Stimulated activated CD4-positive, alpha-beta T cell treated with anti-CD3 and anti-CD28 coated beads, Interleukin-4, amount 100 ng/mL, for 1 hour (primary cell): ENCODE measurements at regions not wholly inside any gene's neighbourhood (a gene's known extent, or its start where the extent isn't known, plus 50 kb on each side); places are given as distances from the start of the nearest gene placed in this dataset.
"Not testable (repeated sequence)": the region's sequence is repeated elsewhere in the genome, so short reads cannot be mapped to it uniquely, and the experiment has no call there.

Experiments
- DNase-seq: peaks from one replicate; pipeline ENCODE4 v3.0.0-alpha.2; 2020

GRCh38 chr14:97031530-97031929 is 234.3 kb downstream of the VRK1 start:
- no peak for DNase-seq

- DNase-seq = no peak
Observed at GRCh38 chr14:97033556-97034081, 236.4 kb downstream of the VRK1 start.

DNA sequence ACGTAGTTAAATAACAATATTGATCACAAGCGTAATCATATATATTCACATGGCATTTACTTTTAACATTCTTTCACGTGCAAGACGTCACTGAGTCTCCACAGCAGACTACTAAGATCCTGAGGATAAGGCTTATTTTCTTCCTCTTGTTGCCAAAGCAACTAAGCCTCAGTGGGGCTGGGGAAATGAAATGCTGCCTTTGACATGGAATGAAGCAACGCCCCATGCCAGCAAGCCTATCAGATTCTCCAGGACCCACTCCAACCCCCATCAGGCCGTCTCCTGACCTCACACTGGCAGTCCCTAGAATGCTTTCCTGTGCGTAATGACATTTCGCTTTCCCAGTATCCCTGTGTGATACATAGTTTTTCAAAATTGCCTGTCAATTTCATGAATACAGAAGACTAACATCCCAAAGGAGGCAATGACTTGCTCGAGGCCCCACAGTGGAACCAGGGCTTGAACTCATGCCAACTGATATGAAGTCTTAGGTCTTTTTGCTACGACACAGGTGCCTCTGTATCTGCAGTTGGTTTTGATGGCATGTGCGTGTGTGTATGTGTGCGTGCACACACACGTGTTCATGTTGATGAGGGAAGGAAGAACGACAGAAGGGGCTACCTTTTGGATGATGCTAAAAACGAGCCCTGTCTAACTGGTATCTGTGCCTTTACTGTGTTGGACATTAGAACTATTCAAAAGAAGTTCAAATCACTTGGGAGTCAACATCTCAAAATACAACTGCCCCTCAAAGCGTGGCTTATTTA is 239.1 kb downstream of the VRK1 start:
- no peak for DNase-seq

DNA sequence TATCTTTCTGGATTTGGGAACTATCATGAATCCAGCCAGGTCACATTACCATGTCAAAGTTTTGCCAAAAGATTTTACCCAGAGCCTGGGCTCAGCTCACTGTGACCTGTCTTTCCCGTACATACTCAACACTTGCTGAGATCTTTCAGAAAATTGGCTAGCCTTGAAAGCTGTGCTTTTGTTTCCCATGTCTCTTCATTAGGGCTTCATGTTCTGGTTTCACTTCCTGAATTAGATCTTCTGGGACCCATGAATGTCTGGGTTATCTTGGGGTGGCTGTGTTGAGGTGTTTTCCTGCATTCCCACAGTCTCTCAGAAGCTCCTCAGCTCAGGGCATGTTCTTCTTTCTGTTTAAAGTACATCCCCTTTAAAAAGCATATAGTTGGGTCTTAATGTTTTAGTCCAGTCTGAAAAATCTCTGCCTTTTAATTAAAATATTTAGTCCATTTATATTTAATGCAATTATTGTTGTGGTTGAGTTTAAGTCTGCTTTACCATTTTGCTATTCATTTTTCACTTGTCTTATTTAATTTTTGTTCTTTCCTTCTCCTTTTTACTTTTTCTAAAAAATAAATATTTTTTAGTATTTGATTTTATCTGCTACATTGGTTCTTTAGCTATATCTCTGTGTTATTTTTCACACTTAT is 242.7 kb downstream of the VRK1 start:
- no peak for DNase-seq

GRCh38 chr14:97046967-97047366 is 249.8 kb downstream of the VRK1 start:
- DNase-seq = no peak

- no peak for DNase-seq
Observed at GRCh38 chr14:97052001-97052400, 254.8 kb downstream of the VRK1 start.

- no peak for DNase-seq
Observed at GRCh38 chr14:97053941-97054340, 256.8 kb downstream of the VRK1 start.

DNA sequence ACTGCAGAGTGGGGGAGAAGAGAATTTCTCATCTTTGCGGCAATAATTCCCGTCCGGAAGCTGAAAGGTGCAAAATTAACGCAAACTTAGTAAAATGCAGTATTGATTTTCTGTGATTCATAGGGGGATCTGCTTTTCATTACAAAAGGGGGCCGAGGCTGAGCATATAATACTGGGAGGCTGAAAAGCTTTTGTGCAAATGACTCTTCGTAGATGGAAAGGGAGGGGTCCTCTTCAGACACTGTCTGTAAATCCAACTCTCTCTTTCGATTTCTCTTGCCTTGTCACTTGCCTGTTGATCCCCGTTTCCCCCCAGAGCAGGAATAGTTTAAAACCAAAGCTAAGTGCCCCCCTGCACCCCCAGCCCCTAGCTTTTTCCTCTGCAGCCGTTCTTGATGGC is 258.2 kb downstream of the VRK1 start:
- no peak for DNase-seq

- no peak for DNase-seq
Observed at GRCh38 chr14:97056086-97056485, 258.9 kb downstream of the VRK1 start.

DNA sequence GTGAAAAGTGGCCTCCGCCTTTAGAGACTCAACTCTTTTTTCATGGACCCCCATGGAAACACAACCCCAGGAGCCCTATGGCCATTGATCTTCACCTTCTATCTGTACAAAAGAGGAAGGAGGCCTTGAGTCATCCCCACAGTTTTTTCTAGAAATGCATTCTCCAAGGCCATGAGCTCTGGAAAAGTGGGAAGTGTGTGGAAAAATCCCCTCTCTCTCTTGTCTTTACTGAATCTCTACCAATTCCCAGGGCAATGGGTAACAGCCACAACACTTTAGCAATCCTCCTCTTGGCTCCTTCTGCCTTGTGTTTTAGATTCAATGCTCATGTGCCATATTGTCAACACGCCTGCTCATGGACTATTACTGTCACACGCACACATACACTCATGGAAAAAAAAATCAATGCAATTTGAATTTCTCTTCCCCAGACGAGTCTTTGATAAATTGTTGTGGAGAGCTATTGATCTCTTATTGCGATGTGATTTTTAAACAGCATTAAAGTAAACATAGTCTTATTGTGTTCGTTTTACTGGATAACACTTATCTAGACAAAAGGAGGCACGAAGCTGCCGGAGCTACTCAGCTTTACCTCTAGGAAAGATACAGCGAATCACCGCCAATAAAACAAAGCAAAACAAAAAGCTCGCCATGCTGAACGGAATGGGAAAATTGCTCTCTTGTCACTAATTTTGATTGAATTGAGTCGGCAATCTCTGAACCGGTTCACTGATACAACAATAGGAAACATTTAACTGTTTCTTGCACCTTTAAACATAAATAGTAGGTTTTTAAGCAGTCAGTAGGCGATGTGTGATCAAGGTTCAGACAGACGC is 260.3 kb downstream of the VRK1 start:
- DNase-seq = no peak

GRCh38 chr14:97058074-97058467 is 260.9 kb downstream of the VRK1 start:
- no peak for DNase-seq

GRCh38 chr14:97058589-97058988 is 261.4 kb downstream of the VRK1 start:
- DNase-seq = no peak

- no peak for DNase-seq
Observed at GRCh38 chr14:97061198-97061597, 264.0 kb downstream of the VRK1 start.

GRCh38 chr14:97061714-97062113 is 264.5 kb downstream of the VRK1 start:
- no peak for DNase-seq

- no peak for DNase-seq
Observed at GRCh38 chr14:97065305-97066067, 268.3 kb downstream of the VRK1 start.

DNA sequence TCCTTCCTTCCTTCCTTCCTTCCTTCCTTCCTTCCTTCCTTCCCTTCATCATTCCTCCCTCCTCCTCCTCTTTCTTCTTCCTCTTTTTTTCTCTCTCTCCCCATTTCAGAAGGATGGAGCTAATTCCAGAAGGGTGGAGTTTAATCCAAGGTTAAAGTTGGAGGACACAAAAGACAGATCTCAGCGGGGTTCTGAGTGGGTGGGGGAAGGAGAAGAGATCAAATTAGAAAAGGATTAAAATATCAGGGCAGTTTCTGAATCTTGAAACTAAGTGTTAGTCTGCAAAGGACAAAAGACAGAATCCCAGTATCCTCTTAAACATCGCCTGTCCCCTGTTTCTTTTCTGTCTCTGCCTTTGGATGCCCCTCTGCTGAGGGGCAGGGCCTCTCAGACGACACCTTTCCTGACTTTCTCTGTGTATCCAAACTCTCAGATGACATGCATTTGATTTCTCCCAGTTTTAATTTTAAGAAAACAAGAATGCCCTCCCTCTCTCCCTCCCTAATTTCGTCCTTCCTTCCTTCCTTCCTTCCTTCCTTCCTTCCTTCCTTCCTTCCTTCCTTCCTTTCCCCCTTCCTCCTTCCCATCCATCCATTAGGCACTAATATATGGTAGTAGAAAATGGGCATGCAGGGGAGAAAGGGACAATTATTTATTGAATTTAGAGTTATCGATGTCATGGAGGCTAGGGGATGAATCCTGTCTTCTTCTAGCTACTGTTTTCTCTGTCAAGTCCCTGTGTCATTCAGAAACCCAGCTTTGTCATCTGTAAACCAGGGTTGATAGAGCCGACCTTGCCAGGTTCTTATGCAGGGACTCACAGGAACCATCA is 269.1 kb downstream of the VRK1 start:
- no peak for DNase-seq

DNA sequence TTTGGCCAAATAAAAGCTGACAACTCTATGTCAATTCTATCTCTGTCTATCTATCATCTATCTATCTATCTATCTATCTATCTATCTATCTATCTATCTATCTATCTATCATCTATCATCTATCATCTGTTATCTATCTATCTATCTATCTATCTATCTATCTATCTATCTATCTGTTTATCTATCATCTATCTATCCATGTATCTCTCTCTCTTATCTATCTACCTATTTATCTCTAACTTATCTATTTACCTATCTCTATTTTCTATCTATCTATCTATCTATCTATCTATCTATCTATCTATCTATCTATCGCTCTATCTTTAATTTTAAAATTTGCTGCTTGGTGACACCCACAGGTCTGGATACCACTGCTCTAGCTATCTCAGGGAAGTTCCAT is 271.1 kb downstream of the VRK1 start:
- not testable (repeated sequence) for DNase-seq

DNA sequence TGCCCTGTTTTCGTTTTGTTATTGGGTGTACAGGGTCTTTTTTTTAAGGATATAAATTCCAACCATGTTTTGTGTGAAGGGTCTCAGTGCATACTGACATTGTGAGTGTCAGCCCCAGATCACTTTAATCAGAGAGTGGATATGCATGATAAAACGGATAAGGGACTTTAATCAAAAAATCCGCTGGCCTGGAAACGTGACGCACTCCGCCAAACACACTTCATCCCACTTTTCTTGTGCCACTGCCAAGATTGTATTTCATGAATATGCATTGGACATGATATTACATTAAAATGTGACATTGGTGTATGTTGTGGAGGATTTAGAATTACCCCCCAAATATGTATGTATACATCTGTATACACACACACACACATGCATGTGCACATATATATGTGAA is 273.1 kb downstream of the VRK1 start:
- DNase-seq = no peak

GRCh38 chr14:97071177-97071576 is 274.0 kb downstream of the VRK1 start:
- no peak for DNase-seq

DNA sequence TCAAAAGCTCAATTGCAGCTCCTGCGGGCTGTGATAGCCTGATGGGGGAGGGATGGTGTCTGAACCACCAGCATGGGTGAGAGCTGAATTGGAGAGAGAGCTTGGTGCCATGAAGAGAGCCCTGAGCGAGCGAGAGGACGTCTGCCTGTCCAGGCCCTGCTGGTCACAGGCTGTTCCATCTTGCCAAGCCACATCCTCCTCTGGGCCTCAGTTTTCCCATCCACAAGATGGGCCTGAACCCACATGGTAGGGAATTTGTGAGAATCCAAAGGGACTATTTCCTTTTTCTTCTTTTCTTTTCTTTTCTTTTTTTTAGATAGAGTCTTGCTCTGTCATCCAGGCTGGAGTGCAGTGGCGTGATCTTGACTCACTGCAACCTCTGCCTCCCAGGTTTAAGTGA is 276.4 kb downstream of the VRK1 start:
- DNase-seq = no peak

DNA sequence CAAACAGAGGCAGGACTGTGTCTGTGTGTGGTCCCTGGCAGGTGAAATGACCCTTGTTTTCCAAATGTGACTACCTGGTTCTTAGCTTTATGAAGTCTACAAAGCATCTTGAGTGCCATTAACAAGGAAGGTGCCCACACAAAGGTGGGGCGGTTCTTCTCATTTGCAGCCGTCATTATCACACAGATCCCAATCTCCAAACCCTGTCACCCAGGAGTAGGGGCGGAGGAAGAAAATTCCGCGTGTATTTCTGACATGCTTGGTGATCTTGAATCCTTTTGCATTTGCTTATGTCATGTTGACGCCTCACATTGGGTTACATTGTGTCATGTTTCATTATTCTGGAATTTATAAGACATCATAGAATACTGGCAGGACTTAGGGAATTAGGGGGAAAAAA is 277.3 kb downstream of the VRK1 start:
- no peak for DNase-seq

- no peak for DNase-seq
Observed at GRCh38 chr14:97074856-97075255, 277.7 kb downstream of the VRK1 start.
